GM12864 (cell line): ENCODE measurements at regions not wholly inside any gene's neighbourhood (a gene's known extent, or its start where the extent isn't known, plus 50 kb on each side); places are given as distances from the start of the nearest gene placed in this dataset.

ENCODE experiments used
- DNase-seq: peaks from one replicate; pipeline ENCODE4 v3.0.0-alpha.2; 2011; ENCODE audit warnings: low read depth
- H3K4me3 ChIP-seq: 2 replicates; pipeline ENCODE4 v1.5.1; 2011; ENCODE audit warnings: mild to moderate bottlenecking, low read depth, low read length, control low read depth
- CTCF ChIP-seq: IDR thresholded peaks from 2 replicates; pipeline ENCODE4 v1.5.1; 2011; ENCODE audit warnings: low read depth, mild to moderate bottlenecking, moderate library complexity, low read length, control low read depth, inconsistent platforms; ENCODE audit errors: missing control alignments

GRCh38 chr2:62315476-62315875 lies 119.6 kb downstream of the B3GNT2 start:
- no peak for DNase-seq
- no peak for TF ChIP-seq CTCF
- H3K4me3 ChIP-seq: no peak overlapping the region

- DNase-seq: no peak
- TF ChIP-seq CTCF: no peak
- H3K4me3 ChIP-seq: no peak overlapping the region
These were observed 118.4 kb downstream of the B3GNT2 start for GRCh38 chr2:62314291-62314690.

GRCh38 chr2:62313449-62314227 lies 117.7 kb downstream of the B3GNT2 start:
- no peak for TF ChIP-seq CTCF
- no peak overlapping the region for H3K4me3 ChIP-seq
- DNase-seq: peak; percentile 85

GRCh38 chr2:62309465-62310091 lies 113.7 kb downstream of the B3GNT2 start:
- peak; percentile 96 for DNase-seq
- TF ChIP-seq CTCF: no peak
- H3K4me3 ChIP-seq: no peak overlapping the region

GRCh38 chr2:62309081-62309464 lies 113.2 kb downstream of the B3GNT2 start:
- TF ChIP-seq CTCF: no peak
- no peak for DNase-seq
- H3K4me3 ChIP-seq: no peak overlapping the region

- no peak for DNase-seq
- H3K4me3 ChIP-seq: no peak overlapping the region
- TF ChIP-seq CTCF: no peak
These were observed 111.8 kb downstream of the B3GNT2 start for GRCh38 chr2:62307469-62308389.
